Fibroblast of mammary gland (primary cell): ENCODE measurements at regions not wholly inside any gene's neighbourhood (a gene's known extent, or its start where the extent isn't known, plus 50 kb on each side); places are given as distances from the start of the nearest gene placed in this dataset.

Source experiments
- DNase-seq: peaks from one replicate; pipeline ENCODE4 v3.0.0-alpha.2; 2010; ENCODE audit warnings: low read depth
- H3K4me3 ChIP-seq: 2 replicates; pipeline ENCODE4 v1.5.1; 2011; ENCODE audit warnings: low read depth, mild to moderate bottlenecking, low read length, moderate library complexity; ENCODE audit not compliant: control insufficient read depth
- TF ChIP-seq, protein P1 (sequence below): conservative IDR thresholded peaks from 2 replicates; pipeline ENCODE4 v1.5.1; 2011; ENCODE audit warnings: low read depth, low read length, inconsistent platforms; ENCODE audit not compliant: control insufficient read depth, insufficient read depth

DNA sequence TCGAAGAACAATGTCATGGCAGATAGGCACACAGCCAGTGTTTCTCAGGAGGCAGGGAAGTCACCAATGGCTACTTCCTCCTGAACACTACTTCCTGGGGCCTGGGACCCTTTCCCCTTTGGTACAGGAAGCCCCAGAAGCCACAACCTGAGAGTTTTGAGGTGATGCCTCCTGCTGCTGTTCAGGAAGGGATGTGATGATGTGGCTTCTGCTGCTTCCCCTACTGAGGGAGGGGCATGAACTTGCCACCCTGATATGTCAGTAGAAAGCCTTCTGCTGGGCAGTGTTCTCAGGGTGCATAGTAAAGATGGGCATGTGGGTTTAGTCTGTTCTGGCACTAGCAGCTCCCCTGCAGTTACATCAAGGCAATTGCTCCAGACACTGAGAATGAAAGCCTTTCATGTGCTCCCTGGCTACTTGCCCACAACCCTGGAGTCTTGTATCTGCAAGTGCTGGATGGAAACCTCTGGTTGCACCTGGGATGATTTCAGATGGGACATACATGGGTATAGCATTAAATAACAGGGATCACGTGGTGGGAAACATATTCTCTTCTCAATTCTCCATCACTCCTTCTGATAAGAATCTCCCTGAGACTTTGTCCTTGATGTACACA lies 69.3 kb downstream of the ADRA2A start:
- TF ChIP-seq, protein P1, sequence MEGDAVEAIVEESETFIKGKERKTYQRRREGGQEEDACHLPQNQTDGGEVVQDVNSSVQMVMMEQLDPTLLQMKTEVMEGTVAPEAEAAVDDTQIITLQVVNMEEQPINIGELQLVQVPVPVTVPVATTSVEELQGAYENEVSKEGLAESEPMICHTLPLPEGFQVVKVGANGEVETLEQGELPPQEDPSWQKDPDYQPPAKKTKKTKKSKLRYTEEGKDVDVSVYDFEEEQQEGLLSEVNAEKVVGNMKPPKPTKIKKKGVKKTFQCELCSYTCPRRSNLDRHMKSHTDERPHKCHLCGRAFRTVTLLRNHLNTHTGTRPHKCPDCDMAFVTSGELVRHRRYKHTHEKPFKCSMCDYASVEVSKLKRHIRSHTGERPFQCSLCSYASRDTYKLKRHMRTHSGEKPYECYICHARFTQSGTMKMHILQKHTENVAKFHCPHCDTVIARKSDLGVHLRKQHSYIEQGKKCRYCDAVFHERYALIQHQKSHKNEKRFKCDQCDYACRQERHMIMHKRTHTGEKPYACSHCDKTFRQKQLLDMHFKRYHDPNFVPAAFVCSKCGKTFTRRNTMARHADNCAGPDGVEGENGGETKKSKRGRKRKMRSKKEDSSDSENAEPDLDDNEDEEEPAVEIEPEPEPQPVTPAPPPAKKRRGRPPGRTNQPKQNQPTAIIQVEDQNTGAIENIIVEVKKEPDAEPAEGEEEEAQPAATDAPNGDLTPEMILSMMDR, result no peak
- no peak for DNase-seq
- H3K4me3 ChIP-seq, result no peak overlapping the region

DNA sequence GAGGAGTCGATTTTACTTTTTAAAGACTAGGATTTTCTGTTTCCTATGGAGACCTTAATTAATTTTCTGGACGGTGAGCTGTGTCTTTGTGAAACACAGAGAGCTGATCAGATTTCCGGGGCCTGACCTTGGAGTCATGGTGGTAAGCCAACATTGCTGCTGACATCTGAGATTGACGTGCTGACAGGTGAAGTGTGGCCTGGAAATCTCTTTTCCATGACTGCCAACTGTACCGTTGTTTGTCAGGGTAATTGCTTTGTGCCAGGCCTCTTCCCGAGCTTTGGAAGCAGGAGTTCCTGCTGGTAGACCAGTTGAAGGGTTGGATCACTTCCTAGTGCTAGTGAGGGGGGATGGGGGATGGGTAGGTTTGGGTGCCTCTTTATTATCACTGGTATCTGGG lies 71.2 kb downstream of the ADRA2A start:
- TF ChIP-seq, protein P1, result no peak
- no peak overlapping the region for H3K4me3 ChIP-seq
- no peak for DNase-seq

DNA sequence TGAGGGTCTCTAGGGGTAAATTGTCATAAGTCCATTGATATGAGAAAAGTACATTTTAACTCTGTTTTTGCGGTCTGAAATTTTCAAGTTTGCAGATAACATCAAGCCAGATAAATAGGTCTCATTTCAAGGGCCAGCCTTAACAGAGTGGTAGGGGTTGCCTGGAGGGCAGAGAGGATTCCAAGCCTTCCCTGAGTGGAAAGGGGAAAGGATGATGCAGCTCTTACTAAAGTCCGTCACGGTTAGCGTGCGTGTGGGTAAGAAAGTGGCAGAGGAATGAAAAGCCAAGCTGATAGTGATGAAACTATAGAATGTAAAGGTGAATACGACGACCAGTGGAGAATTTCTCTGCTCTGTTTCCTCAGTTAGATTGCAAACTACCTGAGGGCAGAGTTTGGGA lies 71.6 kb downstream of the ADRA2A start:
- no peak for DNase-seq
- H3K4me3 ChIP-seq, result no peak overlapping the region
- TF ChIP-seq, protein P1, result no peak

DNA sequence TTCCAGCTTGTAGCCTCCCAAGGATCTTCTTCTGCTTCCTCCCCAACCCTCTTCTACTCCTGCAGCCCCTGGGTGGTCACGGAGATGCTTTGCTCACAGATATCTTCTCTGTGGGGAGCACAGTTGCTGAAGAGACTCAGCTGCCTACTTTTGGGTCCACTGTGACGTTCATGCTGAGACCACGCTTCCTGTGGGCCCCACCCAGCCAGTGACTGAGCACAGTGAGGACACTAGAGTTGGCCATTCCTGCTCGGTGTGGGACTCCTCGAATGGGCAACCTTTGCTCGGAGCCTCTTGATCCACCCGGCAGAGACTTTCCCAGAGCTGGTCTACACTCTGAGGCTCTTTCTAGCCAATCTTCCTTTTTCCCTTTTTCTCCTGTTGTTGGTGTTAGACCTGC lies 73.9 kb downstream of the ADRA2A start:
- TF ChIP-seq, protein P1, result no peak
- DNase-seq, result no peak
- H3K4me3 ChIP-seq, result no peak overlapping the region

DNA sequence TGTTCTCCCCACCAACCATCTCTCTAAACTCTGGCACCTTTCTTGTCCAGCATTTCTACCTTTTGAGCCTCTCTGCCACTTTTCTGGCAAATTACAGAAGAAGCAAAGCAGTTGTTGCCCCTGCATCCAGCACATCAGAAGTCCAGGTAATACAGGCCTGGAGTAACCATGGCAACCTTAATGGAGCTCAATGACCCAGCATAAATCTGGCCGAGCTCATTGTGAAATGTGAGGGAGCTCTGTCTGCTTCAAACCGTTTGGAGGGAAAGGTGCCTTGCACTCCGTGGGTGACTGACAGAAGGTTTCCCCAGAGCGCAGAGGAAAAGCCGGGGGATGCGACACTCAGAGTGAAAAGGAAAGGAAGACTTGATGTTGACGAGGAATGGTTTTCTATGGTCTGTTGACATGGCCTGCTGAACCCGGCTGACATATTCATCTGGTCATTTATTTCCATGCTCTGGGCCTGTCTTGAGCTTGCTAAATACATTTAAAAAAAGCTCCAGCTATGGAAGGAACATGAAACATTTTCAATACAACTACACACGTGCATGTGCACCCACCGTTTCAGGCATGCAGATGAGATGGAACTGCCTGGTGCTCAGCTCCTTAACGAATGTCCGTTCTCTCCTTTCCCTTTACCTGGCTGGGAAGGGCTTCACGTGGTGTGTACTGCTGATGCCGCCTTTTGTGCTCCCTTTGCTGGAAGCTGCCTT lies 74.9 kb downstream of the ADRA2A start:
- H3K4me3 ChIP-seq, result no peak overlapping the region
- DNase-seq, result no peak
- TF ChIP-seq, protein P1, result no peak

DNA sequence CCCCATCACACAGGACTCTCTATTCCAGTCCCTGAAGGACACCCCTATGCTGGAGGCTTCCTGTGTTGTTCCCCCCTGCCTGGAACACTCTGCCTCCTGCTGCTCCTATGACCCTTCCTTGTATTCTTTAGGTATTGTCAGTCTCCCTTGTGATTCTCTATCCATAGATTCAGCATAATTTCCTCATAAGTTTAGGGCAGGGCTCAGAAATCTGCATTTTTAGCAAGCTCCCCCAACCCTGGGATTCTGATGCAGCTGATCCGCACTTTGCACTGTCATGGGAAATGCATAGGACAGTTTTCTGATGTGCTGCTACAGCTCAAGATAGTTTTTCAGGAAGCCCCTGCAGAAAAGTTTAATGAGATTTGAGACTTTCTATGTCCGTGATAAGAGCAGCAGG lies 79.9 kb downstream of the ADRA2A start:
- TF ChIP-seq, protein P1, result no peak
- no peak for DNase-seq

DNA sequence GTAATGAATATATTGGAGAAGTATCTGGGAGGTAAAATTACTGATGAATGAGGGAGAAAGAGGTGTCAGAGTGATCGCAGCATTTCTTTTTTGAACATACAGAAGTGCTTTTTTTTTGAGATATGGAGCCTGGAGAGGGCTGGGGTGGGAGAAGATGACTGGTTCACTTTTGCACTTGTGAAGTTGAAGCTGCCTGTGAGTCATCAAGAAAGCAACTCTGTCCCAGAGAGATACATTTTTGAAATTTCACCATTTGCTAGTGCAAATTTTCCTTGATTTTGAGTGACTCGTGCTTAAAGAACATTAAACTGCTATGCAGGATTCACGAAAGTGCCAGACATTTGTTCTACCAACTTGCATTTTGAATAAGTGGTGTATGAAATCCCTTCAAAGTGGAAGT lies 81.8 kb downstream of the ADRA2A start:
- no peak overlapping the region for H3K4me3 ChIP-seq
- no peak for DNase-seq
- TF ChIP-seq, protein P1, result no peak

More for the DNA sequence above, 79.9 kb downstream of the ADRA2A start:
- no peak overlapping the region for H3K4me3 ChIP-seq
